SKM-1 (cell line): ENCODE measurements at regions not wholly inside any gene's neighbourhood (a gene's known extent, or its start where the extent isn't known, plus 50 kb on each side); places are given as distances from the start of the nearest gene placed in this dataset.
A peak's percentile ranks its signal among the peaks of the same experiment; 100 is the strongest.

Experiments used
- DNase-seq: peaks from one replicate; lab custom pipeline; 2025; ENCODE audit not compliant: unreplicated experiment; lab: John Stamatoyannopoulos, UW

DNA sequence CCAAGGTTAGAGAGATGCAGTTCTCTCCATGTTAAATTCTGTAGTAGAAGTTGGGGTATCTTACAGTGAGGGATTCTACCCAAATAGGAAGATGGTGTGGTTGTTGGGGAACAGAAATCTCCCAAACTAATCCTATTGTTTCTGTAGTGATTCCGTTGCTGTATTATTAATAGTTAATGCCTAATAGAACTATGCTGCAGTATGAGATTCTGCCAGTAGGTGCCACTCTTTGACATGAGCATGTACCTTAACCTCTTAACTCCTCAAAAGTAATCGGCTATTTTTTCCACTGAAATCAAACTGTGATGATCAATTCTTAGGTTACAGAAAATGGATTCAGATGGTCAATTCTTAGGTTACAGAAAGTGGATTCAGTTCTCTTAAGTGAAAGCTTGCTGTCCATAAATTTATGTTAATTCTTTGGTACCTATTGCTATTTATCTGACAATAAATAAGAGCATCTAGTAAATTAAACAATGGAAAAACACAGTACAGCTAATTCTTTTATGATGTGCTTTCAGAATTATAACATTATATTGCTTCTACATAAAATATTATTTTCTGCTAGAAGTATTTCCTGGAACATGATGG, 97.9 kb upstream of the DLX2 start:
- no peak for DNase-seq

- no peak for DNase-seq
Observed at GRCh38 chr2:172204309-172204708, 101.6 kb upstream of the DLX2 start.

DNA sequence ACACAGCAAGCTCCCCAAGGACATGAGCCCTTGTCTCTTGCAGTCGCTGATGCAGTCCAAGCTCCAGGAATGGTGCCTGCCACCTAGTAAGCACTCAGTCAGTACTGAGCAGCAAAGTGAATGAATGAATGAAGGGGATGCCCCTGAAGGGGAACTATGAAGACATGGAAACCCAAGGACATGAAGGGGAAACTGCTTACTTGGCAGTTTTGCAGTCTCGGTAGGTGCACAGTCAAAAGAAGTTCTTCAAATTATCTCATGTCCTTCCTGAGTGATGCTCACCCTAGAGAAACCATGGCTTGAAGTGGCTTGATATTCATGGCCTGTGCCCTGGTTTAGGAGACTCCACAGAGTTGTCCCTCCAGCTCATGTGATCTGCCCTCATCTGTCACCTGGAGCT, 102.1 kb upstream of the DLX2 start:
- DNase-seq, result no peak

- no peak for DNase-seq
Observed at GRCh38 chr2:172205292-172205691, 102.6 kb upstream of the DLX2 start.

- no peak for DNase-seq
Observed at GRCh38 chr2:172207911-172208310, 105.2 kb upstream of the DLX2 start.

GRCh38 chr2:172208791-172209325, 106.2 kb upstream of the DLX2 start:
- peak; percentile 80 for DNase-seq

DNA sequence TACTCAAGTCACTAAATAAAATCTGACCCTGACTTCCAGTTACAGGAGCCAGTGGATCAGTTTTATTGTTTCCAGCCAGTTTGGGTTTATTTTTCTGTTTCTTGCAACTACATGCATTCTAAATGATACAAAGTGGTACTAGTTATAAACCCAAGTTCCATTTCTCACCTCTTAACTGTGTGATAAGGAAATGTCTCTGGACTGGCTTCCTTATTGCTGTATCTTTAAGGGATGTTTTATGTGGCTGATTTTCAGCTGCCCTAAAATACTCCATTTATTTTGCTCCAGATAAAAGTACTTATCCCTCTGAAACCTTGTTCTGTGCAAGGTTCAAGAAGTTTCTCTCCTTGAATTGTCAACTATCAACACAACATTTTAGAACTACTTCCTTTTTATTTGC, 107.9 kb upstream of the DLX2 start:
- no peak for DNase-seq

GRCh38 chr2:172211512-172211911, 108.8 kb upstream of the DLX2 start:
- no peak for DNase-seq

DNA sequence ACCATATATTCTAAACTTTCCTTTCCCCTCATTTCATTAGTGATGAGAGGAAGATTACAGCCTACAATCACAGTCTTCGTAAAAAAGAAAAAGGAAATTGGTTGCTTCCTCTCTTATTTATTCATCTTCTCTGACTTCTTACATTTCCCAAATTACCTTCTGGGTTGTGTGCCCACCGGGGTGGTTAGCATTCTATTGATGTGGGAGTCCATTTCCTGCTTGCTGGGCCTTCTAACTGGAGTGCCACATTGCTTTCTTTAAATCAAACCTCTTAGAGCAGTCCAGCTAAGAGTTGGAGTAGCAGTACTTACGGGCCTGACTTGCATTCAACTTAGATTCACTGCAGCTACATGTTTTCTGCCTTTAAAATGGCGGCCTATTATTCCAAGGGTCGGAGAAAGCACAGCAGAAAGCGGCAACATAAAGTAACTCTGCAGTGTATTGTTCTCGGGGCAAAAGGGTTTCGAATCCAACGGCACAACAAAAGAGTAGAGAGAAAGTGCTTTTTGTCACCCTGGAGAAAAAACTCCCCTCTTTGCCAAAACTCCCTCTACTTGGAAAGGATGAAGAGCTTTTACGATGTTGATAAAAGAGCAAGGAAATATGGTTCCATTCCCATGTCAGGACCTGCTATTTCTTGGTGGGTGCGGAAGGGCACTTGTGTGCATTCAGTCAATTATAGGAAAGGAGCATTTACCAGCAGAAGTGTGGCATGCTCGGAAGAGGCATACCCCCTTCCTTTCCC, 110.6 kb upstream of the DLX2 start:
- DNase-seq, result no peak

GRCh38 chr2:172214252-172214651, 111.6 kb upstream of the DLX2 start:
- no peak for DNase-seq

DNA sequence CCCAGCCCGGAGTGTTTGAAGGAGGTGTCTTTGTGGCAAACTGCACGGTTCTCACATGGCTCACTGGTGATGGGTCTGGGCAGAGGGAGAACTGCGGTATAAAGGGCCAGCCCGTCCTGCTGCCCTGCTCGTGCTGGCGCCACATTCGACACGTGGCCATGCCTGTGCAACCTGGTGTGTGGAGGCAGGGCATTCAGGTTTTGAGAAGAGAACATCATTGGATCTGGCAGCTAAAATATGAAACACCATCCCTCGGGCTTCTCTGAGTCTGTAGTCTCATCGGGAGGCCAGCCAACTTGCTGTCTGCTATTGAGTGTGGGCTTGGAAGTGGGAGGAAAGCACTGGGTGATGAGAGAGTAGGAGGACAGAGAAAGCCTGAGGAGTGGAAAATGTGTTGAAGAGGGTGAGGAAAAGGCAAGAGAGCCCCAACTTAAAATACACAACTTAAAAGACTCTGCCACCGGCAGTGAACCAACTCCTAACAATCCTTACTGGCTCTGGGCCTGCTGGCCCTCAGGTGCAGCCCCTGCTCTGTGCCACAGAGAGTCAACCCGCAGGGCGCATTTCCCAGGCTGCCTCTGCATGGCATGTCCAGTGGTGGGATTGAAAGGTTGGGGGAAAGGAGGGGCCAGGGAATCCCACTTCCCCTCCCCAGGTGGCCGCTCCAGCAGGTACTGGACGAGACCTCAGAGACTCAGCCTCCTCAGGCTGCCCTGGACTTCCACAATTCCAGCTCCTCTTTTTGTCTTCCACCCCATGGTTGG, 112.7 kb upstream of the DLX2 start:
- DNase-seq, result no peak

- no peak for DNase-seq
Observed at GRCh38 chr2:172215936-172216335, 113.2 kb upstream of the DLX2 start.

GRCh38 chr2:172216477-172216876, 113.8 kb upstream of the DLX2 start:
- DNase-seq, result no peak

- DNase-seq, result no peak
Observed at GRCh38 chr2:172219201-172219600, 116.5 kb upstream of the DLX2 start.

DNA sequence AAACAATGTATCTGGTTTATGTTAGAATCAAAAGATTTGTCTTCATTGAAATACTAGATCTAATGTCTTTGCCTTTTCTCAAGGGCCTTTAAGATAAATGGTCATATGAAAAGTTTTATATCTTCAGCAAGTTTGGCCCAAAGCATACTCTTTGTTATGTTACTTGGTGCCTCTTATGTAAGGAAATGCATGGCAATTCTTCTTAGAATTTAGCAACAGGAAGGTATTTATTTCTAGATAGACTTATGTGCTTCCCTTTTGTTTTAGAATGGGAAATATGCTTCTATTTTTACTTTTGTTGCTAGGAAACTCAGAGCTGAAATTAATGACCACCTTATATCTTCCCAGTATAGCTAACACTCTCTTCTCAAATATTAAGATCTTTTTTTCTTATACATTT, 117.4 kb upstream of the DLX2 start:
- no peak for DNase-seq

GRCh38 chr2:172223601-172224054, 120.9 kb upstream of the DLX2 start:
- DNase-seq, result no peak

DNA sequence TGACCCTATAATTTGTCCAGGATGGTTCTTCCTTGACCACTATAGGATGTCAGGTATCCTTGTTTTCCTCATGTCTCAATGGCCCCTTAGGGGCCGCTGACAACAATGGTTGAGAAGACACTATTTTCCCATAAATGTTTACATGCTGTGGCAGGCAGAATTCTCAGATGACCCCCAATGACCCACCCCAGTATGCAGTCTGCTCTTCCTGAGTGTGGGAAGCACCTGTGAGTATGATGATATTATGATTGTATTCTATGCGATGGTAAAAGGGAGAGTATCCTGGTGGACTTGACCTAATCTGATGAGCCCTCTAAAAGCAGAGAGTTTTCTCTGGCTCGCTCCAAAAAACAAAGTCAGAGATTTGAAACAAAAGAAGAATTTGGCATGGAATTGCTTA, 123.1 kb upstream of the DLX2 start:
- no peak for DNase-seq

DNA sequence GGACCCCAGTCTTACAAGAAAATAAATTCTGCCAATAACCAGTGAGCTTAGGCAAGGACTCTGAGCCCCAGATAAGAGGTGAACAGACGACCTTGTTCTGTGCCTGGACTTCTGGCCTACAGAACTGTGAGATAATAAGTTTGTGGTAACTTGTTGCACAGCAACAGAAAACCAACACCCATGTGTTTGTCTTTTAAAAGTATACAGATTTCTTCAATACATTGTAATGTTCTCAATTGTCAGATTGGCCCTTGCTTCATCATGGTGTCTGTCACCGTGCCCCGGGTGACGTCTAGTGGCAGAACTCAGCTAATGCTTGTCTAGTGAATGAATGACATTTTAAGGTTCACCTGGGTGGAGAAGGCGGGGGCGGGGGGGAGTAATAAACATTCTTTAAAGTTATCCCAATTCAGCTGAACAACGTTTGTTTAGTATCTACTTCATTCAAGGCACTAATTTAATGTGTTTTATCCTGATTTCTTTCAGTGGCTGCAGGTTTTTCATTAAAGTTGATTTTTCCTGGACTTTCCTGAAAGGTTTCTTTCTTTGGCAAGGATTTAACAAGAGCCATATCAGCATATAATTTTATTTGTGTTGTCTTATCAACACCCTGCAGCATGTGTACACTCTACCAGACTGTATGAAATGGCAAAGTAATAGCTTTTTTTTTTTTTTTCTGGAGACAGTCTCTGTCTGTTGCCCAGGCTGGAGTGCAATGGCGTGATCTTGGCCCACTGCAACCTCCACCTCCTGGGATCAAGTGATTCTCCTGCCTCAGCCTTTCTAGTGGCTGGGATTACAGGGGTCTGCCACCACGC, 123.8 kb upstream of the DLX2 start:
- no peak for DNase-seq

DNA sequence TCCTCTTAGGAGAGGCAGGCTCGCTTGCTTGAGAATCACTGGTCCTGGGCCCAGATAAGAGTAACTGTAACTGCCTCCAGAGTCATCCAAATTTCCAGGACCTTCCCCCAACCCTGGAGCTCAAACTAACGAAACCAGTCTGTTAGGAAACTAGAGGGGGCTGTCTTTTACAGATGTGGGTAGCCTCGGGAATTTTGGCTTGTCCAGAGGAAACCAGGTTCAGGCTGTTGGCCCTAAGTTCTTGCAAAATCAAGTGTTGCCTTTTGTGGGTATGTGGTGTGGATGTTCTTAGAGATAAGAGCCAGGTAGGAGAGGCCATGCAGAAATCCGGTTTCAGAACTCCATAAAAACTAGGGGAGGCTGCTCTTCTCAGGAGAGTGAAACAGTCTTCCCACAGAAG, 125.0 kb upstream of the DLX2 start:
- no peak for DNase-seq

DNA sequence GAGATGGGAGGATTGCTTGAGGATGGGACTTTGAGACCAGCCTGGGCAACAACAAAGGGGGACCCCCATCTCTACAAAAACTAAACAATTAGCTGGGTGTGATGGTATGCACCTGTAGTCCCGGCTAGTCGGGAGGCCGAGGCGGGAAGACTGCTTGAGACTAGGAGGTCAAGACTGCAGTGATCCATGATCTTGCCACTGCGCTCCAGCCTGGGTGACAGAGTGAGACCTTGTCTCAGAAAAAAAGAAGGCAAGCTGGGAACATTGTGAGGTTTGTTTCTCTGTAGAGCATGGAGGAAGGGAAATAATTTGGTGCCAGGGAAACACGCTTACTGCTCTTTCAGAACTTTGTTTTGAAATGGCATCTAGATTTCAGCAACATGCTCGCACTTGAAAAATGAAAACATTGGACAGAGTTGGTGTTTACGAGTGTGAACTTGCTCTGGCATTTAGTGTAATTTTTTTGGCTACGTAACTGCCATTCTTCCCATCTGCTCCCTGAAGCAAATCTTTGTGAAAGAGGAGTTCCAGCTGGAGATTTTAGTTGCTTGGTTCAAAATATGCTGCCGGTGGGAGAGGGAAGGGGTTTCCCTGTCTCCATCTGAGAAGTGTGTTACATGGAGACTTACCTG, 125.6 kb upstream of the DLX2 start:
- no peak for DNase-seq

DNA sequence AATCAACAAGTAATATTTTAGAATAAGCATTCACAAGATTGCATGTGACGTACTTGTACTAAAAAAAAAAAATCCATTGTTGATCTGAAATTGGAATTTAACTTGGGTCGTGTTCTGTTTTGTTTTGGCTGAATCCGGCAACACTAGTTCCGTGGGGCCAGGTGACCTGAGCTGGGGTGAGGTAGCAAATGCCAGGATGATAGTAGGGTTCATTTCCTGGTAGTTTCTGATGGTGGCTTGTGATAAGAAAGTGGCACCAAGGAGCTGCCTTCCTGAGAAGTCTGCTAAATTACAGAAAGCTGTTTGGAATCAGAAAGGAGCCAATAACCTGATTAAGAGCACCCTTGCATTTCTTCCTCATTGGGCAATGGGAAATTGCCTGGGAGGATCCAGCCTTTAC, 126.4 kb upstream of the DLX2 start:
- DNase-seq, result no peak
